Mesendoderm (in vitro differentiated cells): ENCODE measurements at regions not wholly inside any gene's neighbourhood (a gene's known extent, or its start where the extent isn't known, plus 50 kb on each side); places are given as distances from the start of the nearest gene placed in this dataset.

Experiments
- DNase-seq: peaks from one replicate; pipeline ENCODE4 v3.0.0; 2013
- H2AK5ac ChIP-seq: 2 replicates; pipeline ENCODE4 v1.6.1; 2013; ENCODE audit warnings: low read length, inconsistent platforms
- H2BK120ac ChIP-seq: 2 replicates; pipeline ENCODE4 v1.6.1; 2013; ENCODE audit warnings: low read depth, mild to moderate bottlenecking, low read length, moderate library complexity, mixed read lengths
- H2BK15ac ChIP-seq: replicated peaks from 2 replicates; pipeline ENCODE4 v1.6.1; 2013; ENCODE audit warnings: low read depth, mild to moderate bottlenecking, moderate library complexity
- H2BK5ac ChIP-seq: 2 replicates; pipeline ENCODE4 v1.6.1; 2013; ENCODE audit warnings: low read length, inconsistent platforms
- H3K18ac ChIP-seq: 2 replicates; pipeline ENCODE4 v1.6.1; 2013; ENCODE audit warnings: mild to moderate bottlenecking, low read length, mixed read lengths
- H3K23ac ChIP-seq: one replicate; pipeline ENCODE4 v1.6.1; 2013; ENCODE audit warnings: low read length
- H3K27ac ChIP-seq: 2 replicates; pipeline ENCODE4 v1.5.1; 2013; ENCODE audit warnings: low read depth, mild to moderate bottlenecking, inconsistent platforms, low read length, moderate library complexity
- H3K27me3 ChIP-seq: 2 replicates; pipeline ENCODE4 v1.6.1; 2013; ENCODE audit warnings: low read length, control low read depth, mild to moderate bottlenecking, inconsistent platforms; ENCODE audit not compliant: insufficient read depth, poor library complexity
- H3K36me3 ChIP-seq: 2 replicates; pipeline ENCODE4 v1.6.1; 2013; ENCODE audit warnings: low read length, inconsistent platforms; ENCODE audit not compliant: control insufficient read depth, insufficient read depth
- H3K4ac ChIP-seq: one replicate; pipeline ENCODE4 v1.6.1; 2013; ENCODE audit warnings: low read depth, mild to moderate bottlenecking, low read length, moderate library complexity
- H3K4me1 ChIP-seq: 2 replicates; pipeline ENCODE4 v1.6.1; 2013; ENCODE audit warnings: low read depth, low read length, inconsistent platforms; ENCODE audit not compliant: control insufficient read depth
- H3K4me2 ChIP-seq: 2 replicates; pipeline ENCODE4 v1.6.1; 2013; ENCODE audit warnings: low read length
- H3K4me3 ChIP-seq: 2 replicates; pipeline ENCODE4 v1.5.1; 2013; ENCODE audit warnings: mild to moderate bottlenecking, low read length
- H3K56ac ChIP-seq: one replicate; pipeline ENCODE4 v1.6.1; 2013; ENCODE audit warnings: low read length
- H3K79me1 ChIP-seq: 2 replicates; pipeline ENCODE4 v1.6.1; 2013; ENCODE audit warnings: low read length, inconsistent platforms
- H3K79me2 ChIP-seq: 2 replicates; pipeline ENCODE4 v1.6.1; 2013; ENCODE audit warnings: mild to moderate bottlenecking, low read length; ENCODE audit not compliant: control insufficient read depth, insufficient read depth
- H3K9ac ChIP-seq: 2 replicates; pipeline ENCODE4 v1.6.1; 2013; ENCODE audit warnings: low read length, inconsistent platforms
- H4K5ac ChIP-seq: one replicate; pipeline ENCODE4 v1.6.1; 2013; ENCODE audit warnings: low read length
- H4K8ac ChIP-seq: one replicate; pipeline ENCODE4 v1.6.1; 2013; ENCODE audit warnings: low read depth, mild to moderate bottlenecking, control low read depth, low read length, moderate library complexity
- WGBS: extraction: QIAGEN DNeasy Blood & Tissue Kit; methylation state at CpG from one replicate; pipeline ENCODE4 v1.1.7; 2013; ENCODE audit warnings: low lambda C conversion rate, missing lambda C conversion rate; ENCODE audit not compliant: insufficient coverage; ENCODE audit errors: extremely low coverage; 5-methylcytosine and 5-hydroxymethylcytosine counted together

GRCh38 chr5:162209005-162209605, 141.5 kb downstream of the GABRG2 start:
- H3K27me3 ChIP-seq, result no peaks in the 10 kb centered on the region
- no peak overlapping the region for H2BK120ac ChIP-seq
- no peaks in the 10 kb centered on the region for H3K4me1 ChIP-seq
- WGBS, result no CpG with 5 or more reads among the region's 5 CpGs
- H2AK5ac ChIP-seq, result no peak overlapping the region
- H3K79me1 ChIP-seq, result no peaks in the 10 kb centered on the region
- no peaks in the 10 kb centered on the region for H3K79me2 ChIP-seq
- no peak overlapping the region for H3K4me3 ChIP-seq
- no peak overlapping the region for H3K27ac ChIP-seq
- no peak overlapping the region for H4K8ac ChIP-seq
- no peak overlapping the region for H3K4me2 ChIP-seq
- no peak overlapping the region for H2BK5ac ChIP-seq
- H4K5ac ChIP-seq, result no peak overlapping the region
- no peak overlapping the region for H3K18ac ChIP-seq
- H3K9ac ChIP-seq, result no peak overlapping the region
- DNase-seq, result peak; percentile 90
- no peak overlapping the region for H3K56ac ChIP-seq
- H3K23ac ChIP-seq, result no peak overlapping the region
- H2BK15ac ChIP-seq, result no peak overlapping the region
- no peak overlapping the region for H3K4ac ChIP-seq
- no peaks in the 10 kb centered on the region for H3K36me3 ChIP-seq

- Histone ChIP-seq H2BK5ac (no peak overlapping the region), H2BK15ac (no peak overlapping the region), H2AK5ac (no peak overlapping the region), H2BK120ac (no peak overlapping the region), H4K5ac (no peak overlapping the region), H3K18ac (no peak overlapping the region), H3K4me2 (no peak overlapping the region), H3K4ac (no peak overlapping the region), H3K4me1 (no peaks in the 10 kb centered on the region), H3K79me2 (no peaks in the 10 kb centered on the region), H3K36me3 (no peaks in the 10 kb centered on the region), H3K23ac (no peak overlapping the region), H4K8ac (no peak overlapping the region), H3K27ac (no peak overlapping the region), H3K9ac (no peak overlapping the region), H3K79me1 (no peaks in the 10 kb centered on the region), H3K56ac (no peak overlapping the region), H3K27me3 (no peaks in the 10 kb centered on the region), H3K4me3 (no peak overlapping the region)
- no peak for DNase-seq
- no CpG with 5 or more reads among the region's 2 CpGs for WGBS
These were observed 147.0 kb downstream of the GABRG2 start for GRCh38 chr5:162214551-162214950.

DNA sequence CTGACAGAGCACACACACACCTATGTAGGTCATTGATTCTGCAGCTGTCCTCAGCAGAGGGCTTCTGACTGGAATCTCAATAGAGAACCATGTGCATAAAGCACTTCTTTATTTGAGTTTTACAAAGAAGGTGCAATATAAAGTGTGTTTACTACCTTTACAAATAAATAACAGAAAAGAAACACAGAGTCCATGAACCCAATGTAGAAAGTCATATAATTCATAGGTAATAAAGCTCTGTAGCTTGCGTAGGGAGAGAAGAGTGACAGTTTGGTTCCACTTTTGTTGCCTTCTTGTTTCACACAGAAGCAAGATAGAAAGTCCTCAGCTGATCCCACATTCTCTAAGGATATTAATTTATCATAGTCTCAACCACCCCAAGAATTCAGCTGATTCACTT, 149.5 kb downstream of the GABRG2 start:
- H3K23ac ChIP-seq, result no peak overlapping the region
- WGBS, result no CpG with 5 or more reads among the region's 1 CpG

GRCh38 chr5:162221910-162222309, 154.3 kb downstream of the GABRG2 start:
- Histone ChIP-seq H4K5ac (no peak overlapping the region), H3K36me3 (no peaks in the 10 kb centered on the region), H3K4me3 (no peak overlapping the region), H2AK5ac (no peak overlapping the region), H3K79me2 (no peaks in the 10 kb centered on the region), H2BK120ac (no peak overlapping the region), H3K9ac (no peak overlapping the region), H3K27ac (no peak overlapping the region), H2BK5ac (no peak overlapping the region), H3K4me1 (no peaks in the 10 kb centered on the region), H3K18ac (no peak overlapping the region), H3K56ac (no peak overlapping the region), H4K8ac (no peak overlapping the region), H3K27me3 (no peaks in the 10 kb centered on the region), H2BK15ac (no peak overlapping the region), H3K4ac (no peak overlapping the region), H3K23ac (no peak overlapping the region), H3K4me2 (no peak overlapping the region), H3K79me1 (no peaks in the 10 kb centered on the region)
- no peak for DNase-seq

More for the DNA sequence above, 149.5 kb downstream of the GABRG2 start:
- Histone ChIP-seq H4K8ac (no peak overlapping the region), H2AK5ac (no peak overlapping the region), H2BK120ac (no peak overlapping the region), H2BK15ac (no peak overlapping the region), H3K4ac (no peak overlapping the region), H4K5ac (no peak overlapping the region), H3K4me2 (no peak overlapping the region), H3K56ac (no peak overlapping the region), H3K27ac (no peak overlapping the region), H3K4me3 (no peak overlapping the region), H3K79me1 (no peaks in the 10 kb centered on the region), H3K79me2 (no peaks in the 10 kb centered on the region), H3K27me3 (no peaks in the 10 kb centered on the region), H2BK5ac (no peak overlapping the region), H3K4me1 (no peaks in the 10 kb centered on the region), H3K9ac (no peak overlapping the region), H3K18ac (no peak overlapping the region), H3K36me3 (no peaks in the 10 kb centered on the region)
- DNase-seq, result no peak

GRCh38 chr5:162227075-162227474, 159.5 kb downstream of the GABRG2 start:
- Histone ChIP-seq H3K79me2 (no peaks in the 10 kb centered on the region), H3K4ac (no peak overlapping the region), H2AK5ac (no peak overlapping the region), H2BK120ac (no peak overlapping the region), H2BK15ac (no peak overlapping the region), H3K36me3 (no peaks in the 10 kb centered on the region), H3K4me3 (no peak overlapping the region), H3K27ac (no peak overlapping the region), H3K79me1 (no peaks in the 10 kb centered on the region), H3K56ac (no peak overlapping the region), H2BK5ac (no peak overlapping the region), H3K4me1 (no peaks in the 10 kb centered on the region), H3K9ac (no peak overlapping the region), H3K18ac (no peak overlapping the region), H3K4me2 (no peak overlapping the region), H3K23ac (no peak overlapping the region), H4K5ac (no peak overlapping the region), H3K27me3 (no peaks in the 10 kb centered on the region), H4K8ac (no peak overlapping the region)
- WGBS, result no CpG with 5 or more reads among the region's 2 CpGs
- DNase-seq, result peak; percentile 76

DNA sequence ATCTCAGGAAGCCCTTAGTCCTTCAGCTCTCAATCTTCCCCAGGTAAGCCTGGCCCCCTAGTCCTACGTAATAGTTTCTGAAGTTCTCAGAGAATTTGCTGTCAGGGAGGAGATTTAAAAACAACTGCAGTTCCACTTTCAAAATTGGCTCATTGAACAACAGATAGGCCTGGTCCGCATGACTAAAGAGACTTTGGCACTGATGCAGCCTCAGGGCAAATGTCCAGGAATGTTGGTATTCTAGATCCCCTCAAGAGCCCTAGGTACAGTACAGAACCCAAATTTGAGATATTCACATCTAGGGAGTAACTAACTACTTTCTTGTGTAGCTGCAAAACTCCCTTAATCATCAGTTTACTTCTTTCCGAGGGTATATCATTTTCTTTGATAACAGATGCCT, 162.8 kb downstream of the GABRG2 start:
- no peak overlapping the region for H3K9ac ChIP-seq

More for the DNA sequence above, 162.8 kb downstream of the GABRG2 start:
- no peak overlapping the region for H3K18ac ChIP-seq
- H3K56ac ChIP-seq, result no peak overlapping the region
- no peaks in the 10 kb centered on the region for H3K27me3 ChIP-seq
- no peak overlapping the region for H2BK120ac ChIP-seq
- H3K79me1 ChIP-seq, result no peaks in the 10 kb centered on the region
- H2BK5ac ChIP-seq, result no peak overlapping the region
- no CpG with 5 or more reads among the region's 3 CpGs for WGBS
- H3K4me1 ChIP-seq, result no peaks in the 10 kb centered on the region
- no peak overlapping the region for H3K23ac ChIP-seq
- no peaks in the 10 kb centered on the region for H3K79me2 ChIP-seq
- no peak overlapping the region for H3K4me3 ChIP-seq
- H2AK5ac ChIP-seq, result no peak overlapping the region
- no peak overlapping the region for H3K4me2 ChIP-seq
- no peak for DNase-seq
- no peak overlapping the region for H3K27ac ChIP-seq
- H4K5ac ChIP-seq, result no peak overlapping the region
- H3K4ac ChIP-seq, result no peak overlapping the region
- H4K8ac ChIP-seq, result no peak overlapping the region
- H3K36me3 ChIP-seq, result no peaks in the 10 kb centered on the region
- no peak overlapping the region for H2BK15ac ChIP-seq
